ENCODE measurements at regions not wholly inside any gene's neighbourhood (a gene's known extent, or its start where the extent isn't known, plus 50 kb on each side); places are given as distances from the start of the nearest gene placed in this dataset.

DNA sequence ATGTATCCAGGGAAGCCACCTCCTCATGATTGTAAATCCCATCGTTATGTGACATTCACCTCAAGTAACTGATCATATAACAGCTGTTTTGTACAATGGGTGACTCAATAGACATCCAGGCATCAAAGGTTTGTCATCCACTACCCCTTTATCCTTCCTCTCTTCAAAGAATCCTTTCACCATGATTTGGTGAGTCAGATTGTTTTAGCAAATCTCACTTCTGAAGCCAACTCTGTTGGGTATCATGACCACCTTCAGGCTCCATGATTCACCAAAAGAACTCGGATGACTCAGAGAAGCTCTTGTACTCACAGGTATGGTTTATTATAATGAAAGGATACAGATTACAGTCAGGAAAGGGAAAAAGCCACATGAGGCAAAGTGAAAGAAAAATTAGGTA is 132.1 kb downstream of the PWWP3B start:
- in situ Hi-C loops (cut with HindIII; ENCODE audit: low pct_unique_long_range_greater_than_20kb, low sequenced_read_pairs): no loop called here
- no peak for TF ChIP-seq JUND (IDR thresholded peaks at IDR 0.05; ENCODE audit: low read depth)
- DNase-seq (ENCODE audit: low read depth in 1 of 2, low spot score in 1 of 2): no peak

DNA sequence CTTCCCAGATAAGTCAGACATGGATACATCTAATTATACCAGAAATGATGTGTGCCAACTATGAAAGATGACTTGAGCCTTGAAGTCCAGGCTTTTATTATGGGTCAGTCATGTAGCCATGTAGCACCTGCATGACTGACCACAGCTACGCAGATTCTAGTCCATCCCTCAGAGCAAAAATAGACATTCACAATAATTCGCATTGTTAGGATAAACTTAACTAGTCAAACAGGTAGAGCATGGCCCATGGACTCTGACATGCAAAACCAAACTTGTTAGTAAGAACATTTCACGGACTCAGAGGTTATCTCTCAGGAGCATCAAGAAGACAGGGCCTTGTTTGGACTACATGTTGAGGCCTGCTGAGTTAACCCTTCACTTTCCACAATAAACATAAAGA is 132.6 kb downstream of the PWWP3B start:
- peak in 1 of 2 experiments; percentile 35 for DNase-seq (ENCODE audit: low read depth in 1 of 2, low spot score in 1 of 2)
- in situ Hi-C loops (cut with HindIII; ENCODE audit: low pct_unique_long_range_greater_than_20kb, low sequenced_read_pairs): no loop called here
- no peak for TF ChIP-seq JUND (IDR thresholded peaks at IDR 0.05; ENCODE audit: low read depth)

GRCh38 chrX:106302304-106302703 is 134.2 kb downstream of the PWWP3B start:
- in situ Hi-C loops (cut with HindIII; ENCODE audit: low pct_unique_long_range_greater_than_20kb, low sequenced_read_pairs): no loop called here
- TF ChIP-seq JUND (IDR thresholded peaks at IDR 0.05; ENCODE audit: low read depth): no peak
- DNase-seq (ENCODE audit: low read depth in 1 of 2, low spot score in 1 of 2): peak in 1 of 2 experiments; percentile 69

GRCh38 chrX:106306391-106306947 is 138.4 kb downstream of the PWWP3B start:
- TF ChIP-seq JUND (IDR thresholded peaks at IDR 0.05; ENCODE audit: low read depth): no peak
- in situ Hi-C loops (cut with HindIII; ENCODE audit: low pct_unique_long_range_greater_than_20kb, low sequenced_read_pairs): no loop called here
- DNase-seq (ENCODE audit: low read depth in 1 of 2, low spot score in 1 of 2): no peak

- in situ Hi-C loops (cut with HindIII; ENCODE audit: low pct_unique_long_range_greater_than_20kb, low sequenced_read_pairs): no loop called here
- no peak for DNase-seq (ENCODE audit: low read depth in 1 of 2, low spot score in 1 of 2)
- no peak for TF ChIP-seq JUND (IDR thresholded peaks at IDR 0.05; ENCODE audit: low read depth)
Observed at GRCh38 chrX:106323357-106323756, 155.3 kb downstream of the PWWP3B start.

DNA sequence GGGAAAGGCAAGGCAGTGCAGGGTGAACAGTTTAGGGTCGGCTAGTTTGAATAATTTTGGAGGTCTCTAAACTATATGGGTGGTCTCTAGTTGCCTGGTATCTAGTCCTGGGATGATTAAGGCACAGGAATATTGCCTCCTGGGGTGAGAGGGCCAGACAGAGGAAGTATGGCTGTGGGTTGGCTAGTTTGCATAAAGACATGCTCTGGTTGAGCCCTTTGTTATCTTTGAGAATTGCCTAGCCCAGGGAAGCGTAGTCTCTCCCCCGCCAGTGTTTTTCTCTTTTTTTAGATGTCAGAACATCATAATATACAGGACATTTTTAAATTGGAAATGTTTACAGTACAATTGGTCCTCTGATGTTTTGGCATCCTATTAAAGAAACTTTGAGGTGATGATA is 163.5 kb downstream of the PWWP3B start:
- in situ Hi-C loops (cut with HindIII; ENCODE audit: low pct_unique_long_range_greater_than_20kb, low sequenced_read_pairs): no loop called here
- DNase-seq (ENCODE audit: low read depth in 1 of 2, low spot score in 1 of 2): no peak
- no peak for TF ChIP-seq JUND (IDR thresholded peaks at IDR 0.05; ENCODE audit: low read depth)

DNA sequence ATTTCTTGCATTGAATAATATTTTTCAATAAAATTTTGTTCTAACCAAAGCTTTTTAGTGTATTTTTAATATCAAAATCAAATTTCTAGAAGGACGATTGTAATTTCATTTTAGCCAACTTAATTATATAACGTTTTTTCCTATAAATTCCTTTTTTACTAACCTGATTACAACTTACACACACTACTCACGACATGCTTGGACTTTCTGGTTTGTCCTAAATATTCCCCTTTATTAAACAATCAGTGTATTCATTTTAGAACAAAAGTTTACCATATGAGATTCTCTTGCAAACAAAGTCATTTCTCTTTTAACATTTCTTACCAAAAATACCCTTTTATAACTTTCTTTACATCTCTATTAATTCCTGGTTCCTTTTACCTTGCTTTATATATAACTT is 173.7 kb downstream of the PWWP3B start:
- in situ Hi-C loops (cut with HindIII; ENCODE audit: low pct_unique_long_range_greater_than_20kb, low sequenced_read_pairs): no loop called here
- no peak for DNase-seq (ENCODE audit: low read depth in 1 of 2, low spot score in 1 of 2)
- TF ChIP-seq JUND (IDR thresholded peaks at IDR 0.05; ENCODE audit: low read depth): no peak

- in situ Hi-C loops (cut with HindIII; ENCODE audit: low pct_unique_long_range_greater_than_20kb, low sequenced_read_pairs): no loop called here
- no peak for DNase-seq (ENCODE audit: low read depth in 1 of 2, low spot score in 1 of 2)
- TF ChIP-seq JUND (IDR thresholded peaks at IDR 0.05; ENCODE audit: low read depth): no peak
Observed at GRCh38 chrX:106356580-106356979, 188.5 kb downstream of the PWWP3B start.

- DNase-seq (ENCODE audit: low read depth in 1 of 2, low spot score in 1 of 2): no peak
- TF ChIP-seq JUND (IDR thresholded peaks at IDR 0.05; ENCODE audit: low read depth): no peak
- in situ Hi-C loops (cut with HindIII; ENCODE audit: low pct_unique_long_range_greater_than_20kb, low sequenced_read_pairs): no loop called here
Observed at GRCh38 chrX:106363214-106363613, 195.1 kb downstream of the PWWP3B start.

- DNase-seq (ENCODE audit: low read depth in 1 of 2, low spot score in 1 of 2): no peak
Observed at GRCh38 chrX:106378616-106379015, 210.5 kb downstream of the PWWP3B start.

DNA sequence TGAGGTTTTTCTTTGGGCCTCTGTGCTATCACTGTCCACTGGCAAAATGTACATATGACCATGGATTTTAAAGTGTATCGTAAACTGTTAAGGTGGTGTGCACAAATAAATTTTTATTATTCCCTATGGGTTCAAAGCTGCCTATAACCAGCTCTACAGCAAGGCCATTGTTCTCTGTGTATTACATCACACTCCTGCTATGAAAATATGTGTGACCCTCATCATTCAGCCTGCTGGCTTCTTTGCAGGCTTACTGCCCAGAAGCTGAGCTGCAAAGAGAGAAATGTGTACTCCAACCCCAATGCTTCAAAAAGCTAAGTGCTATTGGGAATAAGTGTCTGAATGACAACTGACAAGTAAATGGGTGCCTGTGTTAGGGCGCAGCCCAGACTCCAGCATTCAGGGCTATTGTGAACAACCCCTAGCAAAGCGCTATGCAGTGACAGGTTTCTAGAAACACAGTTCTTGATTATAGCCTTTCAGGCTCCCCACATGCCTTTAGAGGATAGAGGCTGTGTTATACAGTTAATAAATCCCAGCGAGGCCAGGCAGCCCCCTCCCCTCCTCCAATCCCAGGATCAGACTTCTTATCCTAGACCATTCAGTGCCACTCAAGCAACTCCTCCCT is 220.4 kb upstream of the RADX start:
- in situ Hi-C loops (cut with HindIII; ENCODE audit: low pct_unique_long_range_greater_than_20kb, low sequenced_read_pairs): no loop called here
- TF ChIP-seq JUND (IDR thresholded peaks at IDR 0.05; ENCODE audit: low read depth): no peak
- DNase-seq (ENCODE audit: low read depth in 1 of 2, low spot score in 1 of 2): no peak

More at GRCh38 chrX:106378616-106379015, 210.5 kb downstream of the PWWP3B start:
- in situ Hi-C loops (cut with HindIII; ENCODE audit: low pct_unique_long_range_greater_than_20kb, low sequenced_read_pairs): no loop called here
- TF ChIP-seq JUND (IDR thresholded peaks at IDR 0.05; ENCODE audit: low read depth): no peak

- no peak for TF ChIP-seq JUND (IDR thresholded peaks at IDR 0.05; ENCODE audit: low read depth)
- no peak for DNase-seq (ENCODE audit: low read depth in 1 of 2, low spot score in 1 of 2)
- in situ Hi-C loops (cut with HindIII; ENCODE audit: low pct_unique_long_range_greater_than_20kb, low sequenced_read_pairs): no loop called here
Observed at GRCh38 chrX:106392346-106392745, 219.4 kb upstream of the RADX start.

GRCh38 chrX:106397788-106398538 is 213.8 kb upstream of the RADX start:
- no peak for TF ChIP-seq JUND (IDR thresholded peaks at IDR 0.05; ENCODE audit: low read depth)
- peak; percentile 1 to 38 for DNase-seq (ENCODE audit: low read depth in 1 of 2, low spot score in 1 of 2)
- in situ Hi-C loops (cut with HindIII; ENCODE audit: low pct_unique_long_range_greater_than_20kb, low sequenced_read_pairs): no loop called here
